GM12864 (cell line): ENCODE measurements at regions not wholly inside any gene's neighbourhood (a gene's known extent, or its start where the extent isn't known, plus 50 kb on each side); places are given as distances from the start of the nearest gene placed in this dataset.

Experiments used
- DNase-seq: peaks from one replicate; pipeline ENCODE4 v3.0.0-alpha.2; 2011; ENCODE audit warnings: low read depth
- H3K4me3 ChIP-seq: 2 replicates; pipeline ENCODE4 v1.5.1; 2011; ENCODE audit warnings: mild to moderate bottlenecking, low read depth, low read length, control low read depth
- TF ChIP-seq, protein P1 (sequence below): IDR thresholded peaks from 2 replicates; pipeline ENCODE4 v1.5.1; 2011; ENCODE audit warnings: low read depth, mild to moderate bottlenecking, moderate library complexity, low read length, control low read depth, inconsistent platforms; ENCODE audit errors: missing control alignments

DNA sequence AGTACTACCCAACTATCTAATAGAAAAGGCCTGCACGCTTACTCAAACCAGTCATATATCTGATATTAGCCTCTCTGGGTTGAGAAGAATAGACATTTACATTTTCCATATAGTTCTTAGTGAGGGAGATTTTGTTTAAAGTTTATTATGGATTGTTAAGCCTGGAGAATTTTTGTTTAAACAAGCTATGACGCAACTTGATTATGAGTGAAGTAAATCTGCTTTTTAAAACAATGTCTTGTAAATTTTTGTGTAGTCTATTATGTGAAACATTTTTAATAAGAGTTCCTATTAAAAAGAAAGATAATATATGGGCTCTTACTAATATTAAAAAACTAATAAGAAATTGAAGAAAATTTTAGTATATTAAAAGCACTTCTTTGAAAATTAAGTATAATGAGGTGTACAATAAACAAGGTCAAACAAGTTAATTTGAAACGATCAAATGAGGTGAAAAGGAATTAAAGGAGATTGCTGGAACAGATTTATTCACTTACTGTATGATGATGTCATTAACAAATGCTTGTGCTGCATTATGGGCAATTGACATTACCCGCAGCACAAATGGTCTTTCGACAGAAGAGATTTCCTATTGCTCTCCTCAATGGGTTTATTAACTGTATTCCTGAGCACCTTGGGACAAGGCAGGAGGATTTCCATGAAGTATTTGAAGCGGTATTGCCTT lies 229.2 kb upstream of the SMIM21 start:
- DNase-seq = no peak
- TF ChIP-seq, protein P1, sequence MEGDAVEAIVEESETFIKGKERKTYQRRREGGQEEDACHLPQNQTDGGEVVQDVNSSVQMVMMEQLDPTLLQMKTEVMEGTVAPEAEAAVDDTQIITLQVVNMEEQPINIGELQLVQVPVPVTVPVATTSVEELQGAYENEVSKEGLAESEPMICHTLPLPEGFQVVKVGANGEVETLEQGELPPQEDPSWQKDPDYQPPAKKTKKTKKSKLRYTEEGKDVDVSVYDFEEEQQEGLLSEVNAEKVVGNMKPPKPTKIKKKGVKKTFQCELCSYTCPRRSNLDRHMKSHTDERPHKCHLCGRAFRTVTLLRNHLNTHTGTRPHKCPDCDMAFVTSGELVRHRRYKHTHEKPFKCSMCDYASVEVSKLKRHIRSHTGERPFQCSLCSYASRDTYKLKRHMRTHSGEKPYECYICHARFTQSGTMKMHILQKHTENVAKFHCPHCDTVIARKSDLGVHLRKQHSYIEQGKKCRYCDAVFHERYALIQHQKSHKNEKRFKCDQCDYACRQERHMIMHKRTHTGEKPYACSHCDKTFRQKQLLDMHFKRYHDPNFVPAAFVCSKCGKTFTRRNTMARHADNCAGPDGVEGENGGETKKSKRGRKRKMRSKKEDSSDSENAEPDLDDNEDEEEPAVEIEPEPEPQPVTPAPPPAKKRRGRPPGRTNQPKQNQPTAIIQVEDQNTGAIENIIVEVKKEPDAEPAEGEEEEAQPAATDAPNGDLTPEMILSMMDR = no peak

DNA sequence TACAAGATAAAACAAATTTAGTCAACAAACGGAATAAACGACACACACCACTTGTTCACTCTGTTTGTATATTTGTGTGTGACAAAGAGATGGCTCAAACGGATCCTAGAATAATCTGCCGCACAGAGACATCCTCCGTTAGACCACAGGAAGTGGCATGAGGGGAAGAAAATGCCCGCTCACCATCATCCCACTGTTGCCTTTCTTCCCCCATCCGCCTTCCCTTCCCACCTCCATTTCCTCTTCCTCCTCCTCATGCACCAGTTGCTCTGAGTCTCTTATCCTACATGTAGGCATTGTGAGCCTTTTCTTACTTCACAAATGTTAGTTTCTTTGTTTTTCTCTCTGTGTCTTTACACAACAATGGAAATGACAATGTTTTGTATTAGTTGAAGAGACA lies 228.5 kb upstream of the SMIM21 start:
- DNase-seq = no peak
- H3K4me3 ChIP-seq = no peak overlapping the region

More for the DNA sequence above, 229.2 kb upstream of the SMIM21 start:
- no peak overlapping the region for H3K4me3 ChIP-seq

DNA sequence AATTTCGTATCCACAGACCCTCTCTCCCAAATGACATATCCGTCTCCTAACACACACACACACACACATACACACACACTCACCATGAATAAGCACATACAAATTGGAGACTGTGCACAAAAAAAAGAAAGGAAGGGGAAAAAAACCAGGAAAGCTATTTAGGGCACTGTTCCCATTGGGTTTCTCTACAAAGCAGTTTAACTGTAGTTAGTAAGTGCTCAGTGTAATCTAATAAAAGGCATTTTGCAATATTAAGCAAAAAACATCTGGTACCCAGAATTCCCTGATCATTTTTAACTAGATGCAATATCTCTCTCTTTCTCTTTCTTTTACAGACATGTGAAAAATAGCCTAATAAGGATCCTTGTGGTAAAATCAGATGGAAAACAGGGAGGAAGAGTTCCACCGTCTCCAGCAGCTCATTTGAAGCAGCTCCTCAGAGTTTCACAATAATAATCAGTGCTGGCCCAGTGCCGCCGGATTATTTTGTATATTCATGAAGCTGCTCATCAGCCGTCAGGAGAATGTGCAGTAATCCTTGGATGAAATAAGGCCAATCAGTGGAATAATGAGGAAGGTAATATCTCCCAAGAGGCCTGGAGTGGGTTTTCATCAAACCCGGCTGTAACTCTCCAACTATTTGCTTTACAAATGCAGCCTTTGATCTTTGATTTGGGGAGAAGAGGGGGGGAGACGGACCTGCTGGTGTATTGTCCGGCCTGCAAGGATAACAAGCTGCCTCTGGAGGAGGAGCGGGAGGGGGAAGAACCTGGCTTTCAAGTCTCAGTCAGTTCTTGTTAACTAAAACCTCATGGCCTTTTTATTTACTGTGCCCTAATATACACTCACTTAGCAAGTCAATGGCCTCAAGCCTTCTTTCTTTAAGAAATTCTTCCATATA lies 227.6 kb upstream of the SMIM21 start:
- TF ChIP-seq, protein P1 = no peak
- no peak for DNase-seq
- H3K4me3 ChIP-seq = no peak overlapping the region

More for the DNA sequence above, 228.5 kb upstream of the SMIM21 start:
- TF ChIP-seq, protein P1 = no peak

DNA sequence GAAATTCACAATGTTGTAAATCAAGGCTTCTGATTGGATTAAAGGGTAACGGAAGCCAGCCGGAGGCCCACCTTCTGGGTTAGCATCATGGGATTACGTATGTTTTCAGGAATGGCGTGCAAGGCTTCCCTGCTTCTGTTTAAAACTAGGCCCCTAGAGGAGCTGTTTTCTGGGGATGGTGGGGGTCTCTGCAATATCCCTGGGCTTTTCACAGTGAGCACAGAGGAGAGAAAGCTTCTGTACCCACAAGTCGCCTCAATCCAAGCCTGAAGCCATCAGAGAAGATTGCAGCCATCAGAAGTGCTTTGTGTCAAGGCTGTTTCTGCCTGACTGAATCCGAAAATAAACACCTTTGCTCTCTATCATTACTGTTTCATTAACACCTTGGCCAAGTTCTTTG lies 226.9 kb upstream of the SMIM21 start:
- DNase-seq = no peak
- TF ChIP-seq, protein P1 = no peak
- no peak overlapping the region for H3K4me3 ChIP-seq

DNA sequence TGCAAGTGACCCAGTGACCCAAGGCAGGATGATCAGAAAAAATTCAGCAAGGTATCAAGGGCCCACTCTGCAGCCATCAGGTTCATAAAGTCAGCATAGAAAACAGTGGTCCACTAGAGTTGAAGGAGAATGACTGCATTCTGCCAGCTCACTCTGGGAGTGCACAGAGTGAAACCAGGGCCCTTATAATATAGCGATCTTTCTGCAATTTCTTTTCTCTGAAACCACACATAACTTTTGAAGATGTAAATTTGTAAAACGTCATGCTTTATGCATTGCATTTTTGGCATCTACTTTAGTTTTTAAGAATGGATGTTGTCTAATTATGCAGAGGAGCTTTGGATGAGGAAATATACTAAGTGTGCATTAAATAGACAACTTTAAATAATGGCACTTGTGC lies 225.0 kb upstream of the SMIM21 start:
- DNase-seq = no peak
- H3K4me3 ChIP-seq = no peak overlapping the region
- TF ChIP-seq, protein P1 = no peak

DNA sequence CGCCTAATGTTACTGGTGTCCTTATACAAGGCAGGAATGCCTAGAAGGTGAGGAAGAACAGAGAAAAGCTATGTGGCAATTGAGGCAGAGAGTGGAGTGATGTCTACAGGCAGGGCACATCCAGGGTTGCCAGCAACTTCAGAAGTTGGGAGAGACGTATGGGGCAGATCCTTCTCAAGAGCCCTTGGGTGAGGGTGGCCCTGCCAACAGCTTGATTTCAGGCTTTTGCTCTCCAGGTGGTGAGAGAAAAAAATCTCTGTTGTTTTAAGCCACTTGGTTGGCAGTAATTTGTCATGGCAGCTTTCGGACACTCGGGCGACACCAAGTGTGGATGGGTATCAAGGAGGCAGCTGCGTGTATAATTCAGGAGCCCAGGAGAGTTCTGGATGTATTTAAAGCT lies 217.4 kb upstream of the SMIM21 start:
- no peak overlapping the region for H3K4me3 ChIP-seq
- TF ChIP-seq, protein P1 = no peak
- no peak for DNase-seq
